ENCODE measurements at regions not wholly inside any gene's neighbourhood (a gene's known extent, or its start where the extent isn't known, plus 50 kb on each side); places are given as distances from the start of the nearest gene placed in this dataset.

GRCh38 chr3:181066143-181067087, 76.9 kb upstream of the DNAJC19 start:
- CTCF ChIA-PET: no interaction called here
- H3K36me3 Mint-ChIP-seq (ENCODE audit: low read depth): no peaks in the 10 kb centered on the region
- POLR2A ChIA-PET: no interaction called here

GRCh38 chr3:181056136-181056732, 66.7 kb upstream of the DNAJC19 start:
- no peaks in the 10 kb centered on the region for H3K4me1 Mint-ChIP-seq
- no peaks in the 10 kb centered on the region for H3K9me3 Mint-ChIP-seq
- DNase-seq: no peak
- ChIA-PET CTCF (no interaction called here), POLR2A (no interaction called here)
- no peak overlapping the region for H3K27ac Mint-ChIP-seq
- no peak overlapping the region for H3K4me3 Mint-ChIP-seq
- H3K36me3 Mint-ChIP-seq (ENCODE audit: low read depth): no peaks in the 10 kb centered on the region
- H3K27me3 Mint-ChIP-seq: no peaks in the 10 kb centered on the region

More at GRCh38 chr3:181066143-181067087, 76.9 kb upstream of the DNAJC19 start:
- no peak for DNase-seq
- H3K9me3 Mint-ChIP-seq: no peaks in the 10 kb centered on the region
- peaks cover 1% of the 10 kb centered on the region for H3K27me3 Mint-ChIP-seq
- H3K4me3 Mint-ChIP-seq: no peak overlapping the region
- no peak overlapping the region for H3K27ac Mint-ChIP-seq
- no peaks in the 10 kb centered on the region for H3K4me1 Mint-ChIP-seq

- CTCF ChIA-PET: no interaction called here
- no peaks in the 10 kb centered on the region for H3K9me3 Mint-ChIP-seq
Observed at GRCh38 chr3:181054538-181054937, 65.0 kb upstream of the DNAJC19 start.

GRCh38 chr3:181052256-181052655, 62.7 kb upstream of the DNAJC19 start:
- no peaks in the 10 kb centered on the region for H3K4me1 Mint-ChIP-seq
- peaks cover under 1% of the 10 kb centered on the region for H3K9me3 Mint-ChIP-seq
- no peak overlapping the region for H3K27ac Mint-ChIP-seq
- H3K27me3 Mint-ChIP-seq: no peaks in the 10 kb centered on the region
- POLR2A ChIA-PET: no interaction called here
- H3K4me3 Mint-ChIP-seq: no peak overlapping the region
- no peak for DNase-seq
- CTCF ChIA-PET: no interaction called here
- no peaks in the 10 kb centered on the region for H3K36me3 Mint-ChIP-seq (ENCODE audit: low read depth)

More at GRCh38 chr3:181054538-181054937, 65.0 kb upstream of the DNAJC19 start:
- DNase-seq: no peak
- no peak overlapping the region for H3K4me3 Mint-ChIP-seq
- no peak overlapping the region for H3K27ac Mint-ChIP-seq
- no peaks in the 10 kb centered on the region for H3K27me3 Mint-ChIP-seq
- H3K4me1 Mint-ChIP-seq: no peaks in the 10 kb centered on the region
- POLR2A ChIA-PET: no interaction called here
- no peaks in the 10 kb centered on the region for H3K36me3 Mint-ChIP-seq (ENCODE audit: low read depth)

GRCh38 chr3:181050738-181051137, 61.2 kb upstream of the DNAJC19 start:
- CTCF ChIA-PET: no interaction called here
- no peak overlapping the region for H3K27ac Mint-ChIP-seq
- POLR2A ChIA-PET: no interaction called here
- H3K4me3 Mint-ChIP-seq: no peak overlapping the region
- peaks cover 4% of the 10 kb centered on the region for H3K9me3 Mint-ChIP-seq
- no peak for DNase-seq
- H3K4me1 Mint-ChIP-seq: no peaks in the 10 kb centered on the region
- H3K27me3 Mint-ChIP-seq: no peaks in the 10 kb centered on the region
- H3K36me3 Mint-ChIP-seq (ENCODE audit: low read depth): no peaks in the 10 kb centered on the region

- no peak for DNase-seq
- ChIA-PET CTCF (interaction anchor here (0.6 kb wide), 1 partner anchor 15 kb away, joined by 3 read pairs; no protein-coding TSS in a partner anchor), POLR2A (no interaction called here)
- Mint-ChIP-seq H3K27ac (no peak overlapping the region), H3K36me3 (ENCODE audit: low read depth) (no peaks in the 10 kb centered on the region), H3K4me3 (no peak overlapping the region), H3K27me3 (no peaks in the 10 kb centered on the region), H3K4me1 (no peaks in the 10 kb centered on the region), H3K9me3 (peaks cover 2% of the 10 kb centered on the region)
Observed at GRCh38 chr3:181040030-181040429, 50.5 kb upstream of the DNAJC19 start.

All from activated CD4-positive, alpha-beta memory T cell treated with anti-CD3 and anti-CD28 coated beads, Interleukin-2, amount 10 ng/mL, durations not matched to agents 7 days and 5 days (primary cell).